ENCODE measurements at regions not wholly inside any gene's neighbourhood (a gene's known extent, or its start where the extent isn't known, plus 50 kb on each side); places are given as distances from the start of the nearest gene placed in this dataset.

DNA sequence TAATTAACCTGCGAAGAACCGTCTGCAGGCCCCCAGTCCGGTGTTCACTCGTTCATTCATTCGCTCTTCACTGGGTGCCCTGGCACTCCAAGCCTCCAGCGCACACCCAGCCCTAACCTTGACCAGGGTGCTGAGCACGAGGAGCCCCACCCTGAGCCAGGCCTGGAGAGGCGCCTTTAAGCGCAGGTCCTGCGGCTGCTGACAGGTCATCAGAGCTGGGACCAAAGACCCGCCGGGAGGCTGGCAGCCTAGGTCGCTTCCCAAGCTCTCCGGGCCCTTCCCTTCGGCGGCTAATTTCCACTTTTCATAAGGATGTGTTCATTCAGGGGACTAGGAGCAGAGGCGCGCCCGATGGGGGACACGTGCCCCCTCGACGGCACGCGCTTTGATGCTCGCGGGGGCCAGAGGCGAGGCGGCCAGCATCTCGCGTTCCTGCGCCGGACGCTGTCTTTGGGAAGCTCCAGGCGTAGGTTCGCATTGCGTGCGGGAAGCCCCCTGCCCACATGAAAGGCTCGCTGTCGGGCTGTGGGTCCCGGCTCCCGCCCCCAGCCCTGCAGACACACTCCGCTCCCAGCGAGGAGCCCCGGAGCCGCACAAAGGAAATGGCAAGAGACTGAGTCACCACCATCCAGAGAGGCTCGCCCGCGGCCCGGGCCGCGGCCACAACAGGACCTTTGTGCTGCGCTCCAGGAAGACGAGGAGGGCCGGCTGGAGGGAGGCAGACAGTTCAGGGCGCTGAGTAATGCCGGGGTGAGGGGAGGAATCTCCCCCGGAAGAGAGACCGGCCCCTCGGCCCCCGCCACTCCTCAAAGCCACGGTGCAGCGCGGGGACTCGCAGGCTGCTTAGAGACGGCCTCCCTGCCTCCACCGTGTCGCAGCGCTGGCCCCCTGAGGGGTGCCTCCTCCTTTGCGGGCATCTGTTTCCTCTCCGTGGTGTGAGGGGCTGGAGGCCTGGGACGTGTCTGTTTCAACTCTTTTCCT is 266.4 kb upstream of the HES1 start:
- no peak overlapping the region for H3K27ac ChIP-seq (ENCODE audit: extremely low read depth, low read depth, low read length)
- POLR2A ChIA-PET: no interaction called here

More for the DNA sequence above, 266.4 kb upstream of the HES1 start:
- CTCF ChIA-PET: no interaction called here
- Histone ChIP-seq H3K9me3 (ENCODE audit: control insufficient read depth, insufficient read depth, low read depth, low read length) (no peaks in the 10 kb centered on the region), H3K36me3 (ENCODE audit: control insufficient read depth in 2 of 2, insufficient read depth in 1 of 2, low read length in 2 of 2) (no peaks in the 10 kb centered on the region), H3K4me3 (ENCODE audit: low read depth, low read length) (no peak overlapping the region), H3K4me1 (ENCODE audit: control insufficient read depth, insufficient read depth, low read length) (no peaks in the 10 kb centered on the region)
- TF ChIP-seq, protein P1, sequence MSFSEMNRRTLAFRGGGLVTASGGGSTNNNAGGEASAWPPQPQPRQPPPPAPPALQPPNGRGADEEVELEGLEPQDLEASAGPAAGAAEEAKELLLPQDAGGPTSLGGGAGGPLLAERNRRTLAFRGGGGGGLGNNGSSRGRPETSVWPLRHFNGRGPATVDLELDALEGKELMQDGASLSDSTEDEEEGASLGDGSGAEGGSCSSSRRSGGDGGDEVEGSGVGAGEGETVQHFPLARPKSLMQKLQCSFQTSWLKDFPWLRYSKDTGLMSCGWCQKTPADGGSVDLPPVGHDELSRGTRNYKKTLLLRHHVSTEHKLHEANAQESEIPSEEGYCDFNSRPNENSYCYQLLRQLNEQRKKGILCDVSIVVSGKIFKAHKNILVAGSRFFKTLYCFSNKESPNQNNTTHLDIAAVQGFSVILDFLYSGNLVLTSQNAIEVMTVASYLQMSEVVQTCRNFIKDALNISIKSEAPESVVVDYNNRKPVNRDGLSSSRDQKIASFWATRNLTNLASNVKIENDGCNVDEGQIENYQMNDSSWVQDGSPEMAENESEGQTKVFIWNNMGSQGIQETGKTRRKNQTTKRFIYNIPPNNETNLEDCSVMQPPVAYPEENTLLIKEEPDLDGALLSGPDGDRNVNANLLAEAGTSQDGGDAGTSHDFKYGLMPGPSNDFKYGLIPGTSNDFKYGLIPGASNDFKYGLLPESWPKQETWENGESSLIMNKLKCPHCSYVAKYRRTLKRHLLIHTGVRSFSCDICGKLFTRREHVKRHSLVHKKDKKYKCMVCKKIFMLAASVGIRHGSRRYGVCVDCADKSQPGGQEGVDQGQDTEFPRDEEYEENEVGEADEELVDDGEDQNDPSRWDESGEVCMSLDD (tag by site-specific recombination; IDR thresholded peaks at IDR 0.05): no peak
- TF ChIP-seq, protein P2, sequence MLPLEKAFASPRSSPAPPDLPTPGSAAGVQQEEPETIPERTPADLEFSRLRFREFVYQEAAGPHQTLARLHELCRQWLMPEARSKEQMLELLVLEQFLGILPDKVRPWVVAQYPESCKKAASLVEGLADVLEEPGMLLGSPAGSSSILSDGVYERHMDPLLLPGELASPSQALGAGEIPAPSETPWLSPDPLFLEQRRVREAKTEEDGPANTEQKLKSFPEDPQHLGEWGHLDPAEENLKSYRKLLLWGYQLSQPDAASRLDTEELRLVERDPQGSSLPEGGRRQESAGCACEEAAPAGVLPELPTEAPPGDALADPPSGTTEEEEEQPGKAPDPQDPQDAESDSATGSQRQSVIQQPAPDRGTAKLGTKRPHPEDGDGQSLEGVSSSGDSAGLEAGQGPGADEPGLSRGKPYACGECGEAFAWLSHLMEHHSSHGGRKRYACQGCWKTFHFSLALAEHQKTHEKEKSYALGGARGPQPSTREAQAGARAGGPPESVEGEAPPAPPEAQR (tag by site-specific recombination; IDR thresholded peaks at IDR 0.05): no peak
- TF ChIP-seq ZNF837 (tag by site-specific recombination; IDR thresholded peaks at IDR 0.05) (no peak), ZNF202 (tag by site-specific recombination; IDR thresholded peaks at IDR 0.05; ENCODE audit: borderline replicate concordance) (no peak), KLF7 (tag by site-specific recombination; IDR thresholded peaks at IDR 0.05; ENCODE audit: borderline replicate concordance) (no peak), TCF7L2 (IDR thresholded peaks at IDR 0.05; ENCODE audit: borderline replicate concordance, low read depth, low read length) (no peak), SALL2 (tag by site-specific recombination; IDR thresholded peaks at IDR 0.05; ENCODE audit: borderline replicate concordance) (no peak), FEZF1 (tag by site-specific recombination; IDR thresholded peaks at IDR 0.05) (no peak), ZNF660 (tag by site-specific recombination; IDR thresholded peaks at IDR 0.05) (no peak), ZNF2 (tag by site-specific recombination; IDR thresholded peaks at IDR 0.05) (no peak), GFI1B (tag by site-specific recombination; IDR thresholded peaks at IDR 0.05) (no peak)
- TF ChIP-seq, protein P3, sequence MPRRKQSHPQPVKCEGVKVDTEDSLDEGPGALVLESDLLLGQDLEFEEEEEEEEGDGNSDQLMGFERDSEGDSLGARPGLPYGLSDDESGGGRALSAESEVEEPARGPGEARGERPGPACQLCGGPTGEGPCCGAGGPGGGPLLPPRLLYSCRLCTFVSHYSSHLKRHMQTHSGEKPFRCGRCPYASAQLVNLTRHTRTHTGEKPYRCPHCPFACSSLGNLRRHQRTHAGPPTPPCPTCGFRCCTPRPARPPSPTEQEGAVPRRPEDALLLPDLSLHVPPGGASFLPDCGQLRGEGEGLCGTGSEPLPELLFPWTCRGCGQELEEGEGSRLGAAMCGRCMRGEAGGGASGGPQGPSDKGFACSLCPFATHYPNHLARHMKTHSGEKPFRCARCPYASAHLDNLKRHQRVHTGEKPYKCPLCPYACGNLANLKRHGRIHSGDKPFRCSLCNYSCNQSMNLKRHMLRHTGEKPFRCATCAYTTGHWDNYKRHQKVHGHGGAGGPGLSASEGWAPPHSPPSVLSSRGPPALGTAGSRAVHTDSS (tag by site-specific recombination; IDR thresholded peaks at IDR 0.05): no peak
- TF ChIP-seq, protein P4, sequence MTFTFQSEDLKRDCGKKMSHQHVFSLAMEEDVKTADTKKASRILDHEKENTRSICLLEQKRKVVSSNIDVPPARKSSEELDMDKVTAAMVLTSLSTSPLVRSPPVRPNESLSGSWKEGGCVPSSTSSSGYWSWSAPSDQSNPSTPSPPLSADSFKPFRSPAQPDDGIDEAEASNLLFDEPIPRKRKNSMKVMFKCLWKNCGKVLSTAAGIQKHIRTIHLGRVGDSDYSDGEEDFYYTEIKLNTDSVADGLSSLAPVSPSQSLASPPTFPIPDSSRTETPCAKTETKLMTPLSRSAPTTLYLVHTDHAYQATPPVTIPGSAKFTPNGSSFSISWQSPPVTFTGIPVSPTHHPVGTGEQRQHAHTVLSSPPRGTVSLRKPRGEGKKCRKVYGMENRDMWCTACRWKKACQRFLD (tag by site-specific recombination; IDR thresholded peaks at IDR 0.05): no peak
- TF ChIP-seq, protein P5, sequence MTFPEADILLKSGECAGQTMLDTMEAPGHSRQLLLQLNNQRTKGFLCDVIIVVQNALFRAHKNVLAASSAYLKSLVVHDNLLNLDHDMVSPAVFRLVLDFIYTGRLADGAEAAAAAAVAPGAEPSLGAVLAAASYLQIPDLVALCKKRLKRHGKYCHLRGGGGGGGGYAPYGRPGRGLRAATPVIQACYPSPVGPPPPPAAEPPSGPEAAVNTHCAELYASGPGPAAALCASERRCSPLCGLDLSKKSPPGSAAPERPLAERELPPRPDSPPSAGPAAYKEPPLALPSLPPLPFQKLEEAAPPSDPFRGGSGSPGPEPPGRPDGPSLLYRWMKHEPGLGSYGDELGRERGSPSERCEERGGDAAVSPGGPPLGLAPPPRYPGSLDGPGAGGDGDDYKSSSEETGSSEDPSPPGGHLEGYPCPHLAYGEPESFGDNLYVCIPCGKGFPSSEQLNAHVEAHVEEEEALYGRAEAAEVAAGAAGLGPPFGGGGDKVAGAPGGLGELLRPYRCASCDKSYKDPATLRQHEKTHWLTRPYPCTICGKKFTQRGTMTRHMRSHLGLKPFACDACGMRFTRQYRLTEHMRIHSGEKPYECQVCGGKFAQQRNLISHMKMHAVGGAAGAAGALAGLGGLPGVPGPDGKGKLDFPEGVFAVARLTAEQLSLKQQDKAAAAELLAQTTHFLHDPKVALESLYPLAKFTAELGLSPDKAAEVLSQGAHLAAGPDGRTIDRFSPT (tag by site-specific recombination; IDR thresholded peaks at IDR 0.05): no peak

All from HEK293 (cell line).